HG03575 (cell line): ENCODE measurements at regions not wholly inside any gene's neighbourhood (a gene's known extent, or its start where the extent isn't known, plus 50 kb on each side); places are given as distances from the start of the nearest gene placed in this dataset.
"Not testable (repeated sequence)": the region's sequence is repeated elsewhere in the genome, so short reads cannot be mapped to it uniquely, and the experiment has no call there.

Experiments used
- ATAC-seq: cut with Tn5 transposase; IDR thresholded peaks from one replicate; pipeline ENCODE4 v1.9.1; 2021; ENCODE audit not compliant: unreplicated experiment, insufficient number of reproducible peaks, low FRiP score; ENCODE audit errors: extremely low read depth

DNA sequence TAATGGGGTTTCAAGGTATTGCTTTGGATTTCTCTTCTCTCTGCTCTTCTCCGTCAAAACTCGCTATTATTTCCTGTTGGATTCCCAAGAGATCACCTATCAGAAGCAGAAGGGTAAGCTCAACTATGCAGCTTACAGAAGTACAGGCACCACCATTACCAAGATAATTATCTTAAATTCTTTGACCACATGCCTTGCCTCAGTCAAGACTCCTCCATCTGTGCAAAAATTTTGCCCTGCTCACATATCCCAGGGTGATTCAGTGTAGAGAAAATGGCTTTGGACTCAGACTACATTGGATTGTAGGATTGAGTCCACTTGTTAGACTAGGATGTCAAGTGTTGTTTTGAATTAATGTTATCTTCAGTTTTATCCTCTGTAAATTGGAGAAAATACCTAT, 698.7 kb downstream of the TDRD15 start:
- ATAC-seq = no peak

DNA sequence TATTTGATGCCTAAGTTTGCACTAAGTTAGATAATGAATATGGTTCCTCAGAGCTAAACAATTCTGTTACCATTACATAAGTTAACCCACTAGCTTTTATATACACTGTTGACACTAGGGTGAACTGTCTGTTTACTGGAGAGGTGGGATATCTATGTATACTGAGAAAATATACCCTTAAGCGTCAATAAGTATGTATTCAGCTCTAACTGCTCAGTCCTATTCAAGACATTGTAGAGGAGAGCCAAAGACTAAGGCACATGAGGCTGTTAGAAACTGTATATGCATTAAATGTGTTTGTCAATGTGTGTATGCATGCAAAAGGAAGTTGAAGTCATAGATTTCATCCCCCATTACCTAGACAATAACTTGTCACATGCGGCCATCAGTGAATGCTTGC, 710.0 kb downstream of the TDRD15 start:
- no peak for ATAC-seq

GRCh38 chr2:21836261-21836660, 712.5 kb downstream of the TDRD15 start:
- ATAC-seq = no peak

GRCh38 chr2:21836719-21837118, 713.0 kb downstream of the TDRD15 start:
- no peak for ATAC-seq

DNA sequence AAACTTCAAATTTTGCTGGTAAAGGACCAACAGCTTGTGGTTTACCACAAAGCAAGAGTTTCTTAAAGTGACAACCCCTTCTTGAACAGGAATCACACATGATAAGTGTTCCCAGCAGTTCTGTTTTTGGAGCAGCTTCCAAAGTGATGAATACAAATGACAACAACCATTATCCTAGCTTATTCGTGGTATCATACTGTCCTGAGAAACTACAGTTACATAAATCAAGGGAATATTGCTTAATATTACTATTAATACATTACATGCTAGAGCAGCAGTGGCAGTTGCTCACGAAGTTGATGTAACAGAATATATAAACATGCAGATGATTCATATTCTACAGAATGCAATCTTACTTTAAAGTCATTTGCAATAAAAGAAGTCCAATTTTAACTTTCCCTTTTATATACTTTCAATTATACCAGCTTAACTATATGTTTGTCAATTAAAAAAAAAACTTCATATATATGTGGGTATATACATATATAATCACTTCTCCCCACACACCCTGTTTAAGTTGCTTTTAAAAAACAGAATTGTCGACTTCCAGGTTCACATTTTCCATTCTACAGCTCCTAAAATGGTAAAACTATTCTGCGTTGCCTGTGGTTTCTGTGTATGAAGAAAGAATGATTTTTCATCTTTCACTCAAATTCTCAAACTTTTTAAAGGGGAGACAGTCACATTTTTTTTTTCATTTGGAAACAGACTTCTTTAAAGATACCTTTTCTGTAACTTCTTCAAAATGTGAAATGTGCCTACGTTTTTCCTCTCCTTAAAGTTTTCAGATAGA, 713.6 kb downstream of the TDRD15 start:
- ATAC-seq = no peak

DNA sequence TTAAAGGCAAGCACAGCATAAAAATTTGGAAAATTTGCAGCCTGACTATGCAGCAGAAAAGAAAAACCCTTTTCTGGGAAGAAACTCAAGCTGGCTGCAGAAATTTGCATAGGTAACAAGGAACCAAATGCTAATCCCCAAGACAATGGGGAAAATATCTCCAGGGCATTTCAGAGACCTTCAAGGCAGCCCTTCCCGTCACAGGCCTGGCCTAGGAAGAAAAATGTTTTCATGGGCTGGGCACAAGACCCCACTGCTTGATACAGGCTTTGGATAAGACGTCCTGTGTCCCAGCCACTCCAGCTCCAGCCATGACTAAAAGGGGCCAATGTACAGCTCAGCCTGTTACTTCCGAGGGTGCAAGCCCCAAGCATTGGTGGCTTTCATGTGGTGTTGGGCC, 717.6 kb downstream of the TDRD15 start:
- ATAC-seq = no peak

- not testable (repeated sequence) for ATAC-seq
Observed at GRCh38 chr2:21850367-21850766, 726.6 kb downstream of the TDRD15 start.

- no peak for ATAC-seq
Observed at GRCh38 chr2:21854938-21855337, 731.2 kb downstream of the TDRD15 start.

DNA sequence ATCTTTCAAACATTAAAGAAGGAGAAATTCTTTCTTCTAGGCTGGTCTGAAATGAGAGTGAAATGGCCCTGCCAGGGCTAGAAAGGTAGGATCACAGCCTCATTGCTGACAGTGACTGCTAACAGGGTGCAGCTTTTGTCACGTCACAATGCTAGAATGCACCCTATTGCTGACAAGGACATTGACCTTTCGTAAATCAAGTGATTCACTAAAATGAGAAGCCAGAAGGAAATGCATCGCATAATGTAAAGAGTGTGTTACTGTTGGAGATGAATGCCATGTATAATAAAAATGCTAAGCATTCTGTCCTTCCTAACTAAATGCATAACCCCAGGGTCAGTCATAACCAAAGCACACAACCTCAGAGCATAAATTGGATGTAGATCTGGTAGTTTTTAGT, 732.9 kb downstream of the TDRD15 start:
- no peak for ATAC-seq

DNA sequence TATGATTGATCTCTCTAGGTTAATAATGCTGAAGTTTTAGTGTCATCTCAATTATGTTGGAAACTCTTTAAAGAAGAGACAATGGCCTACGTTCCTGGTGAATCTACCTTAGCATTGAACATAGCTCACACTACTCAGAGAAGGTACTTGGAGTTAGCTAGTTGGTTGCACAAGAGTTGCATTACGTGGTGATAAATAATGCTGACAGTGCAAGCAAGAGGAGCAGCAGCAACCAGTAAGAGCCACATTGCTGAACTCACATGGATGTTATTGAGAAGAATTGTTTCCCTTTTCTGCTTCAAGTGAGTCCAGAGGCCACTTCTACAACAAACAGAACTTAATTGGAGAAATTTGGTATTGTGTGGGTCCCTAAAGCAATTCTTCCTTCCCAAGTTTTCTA, 737.1 kb downstream of the TDRD15 start:
- ATAC-seq = no peak

DNA sequence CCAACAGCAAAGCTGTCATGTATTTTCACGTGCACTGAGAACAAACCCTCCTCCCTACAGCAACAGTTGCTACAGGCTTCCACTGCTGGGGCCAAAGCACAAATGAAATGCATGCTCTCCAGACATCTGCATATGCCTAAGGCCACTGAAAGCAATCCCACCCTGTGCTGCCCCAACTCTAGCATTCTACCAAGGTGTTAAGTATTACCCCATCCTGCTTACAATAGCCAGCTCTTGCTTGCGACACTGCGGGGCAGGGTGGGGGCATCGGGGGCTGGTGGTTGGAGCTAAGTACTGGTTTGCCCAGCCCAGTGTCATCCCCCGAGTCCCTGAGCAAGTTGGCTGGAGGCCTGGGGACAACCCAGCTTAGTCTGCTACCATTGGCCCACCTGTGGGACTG, 742.5 kb downstream of the TDRD15 start:
- no peak for ATAC-seq

DNA sequence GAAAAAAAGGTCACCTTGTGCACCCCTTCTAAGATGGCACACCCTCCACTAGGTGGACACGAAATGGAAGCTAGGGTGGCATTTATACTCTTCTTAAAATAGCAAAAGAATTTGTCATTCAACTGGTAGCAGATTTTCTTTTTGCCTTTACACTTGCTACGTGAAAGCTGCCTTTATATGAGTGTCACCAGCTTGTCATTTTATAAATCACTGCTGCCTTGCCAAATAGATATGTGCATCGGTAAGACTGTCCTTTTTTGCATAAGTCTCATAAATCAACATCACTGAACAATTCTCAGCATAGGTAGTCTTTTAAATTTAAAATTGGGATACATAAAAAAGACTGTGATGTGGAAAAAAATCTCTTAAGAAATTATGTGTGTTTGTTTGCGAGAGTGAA, 764.1 kb downstream of the TDRD15 start:
- ATAC-seq = no peak

DNA sequence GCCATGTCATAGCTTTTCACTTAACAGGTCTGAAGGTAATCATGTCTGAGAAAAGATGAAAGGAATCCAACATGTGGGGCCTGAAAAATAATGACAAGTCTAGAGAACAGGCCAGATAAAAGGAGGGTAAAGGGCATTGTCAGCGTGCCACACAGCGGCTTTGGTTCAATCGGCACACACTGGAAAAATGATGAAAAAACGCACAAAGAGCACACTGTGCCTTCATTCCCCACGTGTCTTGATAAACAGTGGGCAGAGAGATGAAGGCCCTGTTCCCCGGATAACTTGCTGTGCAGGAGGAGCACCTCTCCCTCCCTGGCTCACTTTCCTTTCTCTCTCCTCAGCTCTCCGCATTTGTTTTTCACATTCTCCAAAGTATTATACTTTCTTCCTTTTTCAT, 766.3 kb downstream of the TDRD15 start:
- ATAC-seq = no peak

- no peak for ATAC-seq
Observed at GRCh38 chr2:21890716-21891115, 766.9 kb downstream of the TDRD15 start.

DNA sequence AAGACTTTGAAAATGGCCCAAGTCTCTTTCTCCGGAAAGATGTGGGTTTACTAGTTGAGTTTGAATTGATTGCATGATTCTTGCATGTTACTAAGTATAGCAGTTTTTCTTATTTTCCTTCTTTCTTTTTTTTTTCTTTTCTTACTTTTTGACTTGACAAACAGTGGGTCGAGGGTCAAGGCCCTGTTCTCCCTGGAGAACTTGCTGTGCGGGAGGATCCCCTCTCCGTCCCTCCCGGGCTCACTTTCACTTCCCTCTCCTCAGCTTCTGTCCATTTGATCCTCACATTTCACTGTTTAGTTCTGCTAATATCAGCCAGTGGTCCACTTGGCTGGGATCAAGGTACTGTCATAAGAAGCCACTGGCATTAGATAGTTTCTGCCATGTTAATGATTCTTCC, 767.4 kb downstream of the TDRD15 start:
- ATAC-seq = no peak

DNA sequence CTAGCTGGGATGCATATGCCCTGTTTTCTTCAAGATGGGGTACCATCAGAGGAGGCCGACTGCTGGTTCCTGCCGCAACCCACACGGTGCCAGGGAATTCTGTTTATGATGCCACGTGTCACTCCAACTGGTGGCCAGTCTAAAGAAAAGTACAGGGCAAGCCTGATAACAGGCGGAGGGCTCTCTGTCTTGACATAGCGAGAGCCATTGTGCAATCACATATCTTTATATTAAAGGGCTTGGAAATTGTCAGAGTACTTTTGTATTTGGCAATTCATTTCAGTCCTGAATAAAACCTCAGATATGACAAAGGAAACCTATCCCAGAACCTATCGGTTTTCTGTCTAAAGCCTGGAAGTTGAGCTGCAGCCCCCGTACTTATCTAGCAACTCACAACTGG, 768.4 kb downstream of the TDRD15 start:
- no peak for ATAC-seq

GRCh38 chr2:21895200-21895599, 771.4 kb downstream of the TDRD15 start:
- ATAC-seq = no peak

DNA sequence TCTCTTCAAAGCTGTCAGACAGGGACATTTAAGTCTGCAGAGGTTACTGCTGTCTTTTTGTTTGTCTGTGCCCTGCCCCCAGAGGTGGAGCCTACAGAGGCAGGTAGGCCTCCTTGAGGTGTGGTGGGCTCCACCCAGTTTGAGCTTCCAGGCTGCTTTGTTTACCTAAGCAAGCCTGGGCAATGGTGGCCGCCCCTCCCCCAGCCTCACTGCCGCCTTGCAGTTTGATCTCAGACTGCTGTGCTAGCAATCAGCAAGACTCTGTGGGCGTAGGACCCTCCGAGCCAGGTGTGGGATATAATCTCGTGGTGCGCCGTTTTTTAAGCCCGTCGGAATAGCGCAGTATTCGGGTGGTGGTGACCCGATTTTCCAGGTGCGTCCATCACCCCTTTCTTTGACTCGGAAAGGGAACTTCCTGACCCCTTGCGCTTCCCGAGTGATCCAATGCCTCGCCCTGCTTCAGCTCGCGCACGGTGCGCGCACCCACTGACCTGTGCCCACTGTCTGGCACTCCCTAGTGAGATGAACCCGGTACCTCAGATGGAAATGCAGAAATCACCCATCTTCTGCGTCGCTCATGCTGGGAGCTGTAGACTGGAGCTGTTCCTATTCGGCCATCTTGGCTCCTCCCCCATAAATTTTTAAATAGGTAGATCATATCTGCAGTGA, 785.1 kb downstream of the TDRD15 start:
- ATAC-seq = not testable (repeated sequence)

- no peak for ATAC-seq
Observed at GRCh38 chr2:21910832-21911507, 787.2 kb downstream of the TDRD15 start.

- no peak for ATAC-seq
Observed at GRCh38 chr2:21912405-21912804, 788.6 kb downstream of the TDRD15 start.
